Activated gamma-delta T cell treated with Interleukin-2 at 50 U/mL for 16 hours (primary cell): ENCODE measurements at regions not wholly inside any gene's neighbourhood (a gene's known extent, or its start where the extent isn't known, plus 50 kb on each side); places are given as distances from the start of the nearest gene placed in this dataset.

Source experiments
- DNase-seq: peaks from one replicate; pipeline ENCODE4 v3.0.0-alpha.2; 2020

GRCh38 chr10:46229144-46229563 lies 57.6 kb upstream of the ANTXRL start:
- no peak for DNase-seq

GRCh38 chr10:46230615-46231014 lies 56.2 kb upstream of the ANTXRL start:
- DNase-seq, result no peak

GRCh38 chr10:46231087-46231486 lies 55.7 kb upstream of the ANTXRL start:
- DNase-seq, result no peak

- no peak for DNase-seq
These were observed 54.7 kb upstream of the ANTXRL start for GRCh38 chr10:46232084-46232483.

GRCh38 chr10:46232666-46233065 lies 54.1 kb upstream of the ANTXRL start:
- DNase-seq, result no peak

- DNase-seq, result no peak
These were observed 53.6 kb upstream of the ANTXRL start for GRCh38 chr10:46233181-46233580.

- DNase-seq, result no peak
These were observed 52.8 kb upstream of the ANTXRL start for GRCh38 chr10:46234026-46234425.

- no peak for DNase-seq
These were observed 52.3 kb upstream of the ANTXRL start for GRCh38 chr10:46234431-46235060.

GRCh38 chr10:46235705-46236545 lies 50.9 kb upstream of the ANTXRL start:
- DNase-seq, result no peak

GRCh38 chr10:46236546-46236887 lies 50.3 kb upstream of the ANTXRL start:
- DNase-seq, result no peak

GRCh38 chr10:46236941-46237681 lies 49.7 kb upstream of the ANTXRL start:
- DNase-seq, result no peak
